ENCODE measurements at regions not wholly inside any gene's neighbourhood (a gene's known extent, or its start where the extent isn't known, plus 50 kb on each side); places are given as distances from the start of the nearest gene placed in this dataset.

GRCh38 chr1:244350027-244350426 lies 101.7 kb downstream of the ADSS2 start:
- TF ChIP-seq, protein P1, sequence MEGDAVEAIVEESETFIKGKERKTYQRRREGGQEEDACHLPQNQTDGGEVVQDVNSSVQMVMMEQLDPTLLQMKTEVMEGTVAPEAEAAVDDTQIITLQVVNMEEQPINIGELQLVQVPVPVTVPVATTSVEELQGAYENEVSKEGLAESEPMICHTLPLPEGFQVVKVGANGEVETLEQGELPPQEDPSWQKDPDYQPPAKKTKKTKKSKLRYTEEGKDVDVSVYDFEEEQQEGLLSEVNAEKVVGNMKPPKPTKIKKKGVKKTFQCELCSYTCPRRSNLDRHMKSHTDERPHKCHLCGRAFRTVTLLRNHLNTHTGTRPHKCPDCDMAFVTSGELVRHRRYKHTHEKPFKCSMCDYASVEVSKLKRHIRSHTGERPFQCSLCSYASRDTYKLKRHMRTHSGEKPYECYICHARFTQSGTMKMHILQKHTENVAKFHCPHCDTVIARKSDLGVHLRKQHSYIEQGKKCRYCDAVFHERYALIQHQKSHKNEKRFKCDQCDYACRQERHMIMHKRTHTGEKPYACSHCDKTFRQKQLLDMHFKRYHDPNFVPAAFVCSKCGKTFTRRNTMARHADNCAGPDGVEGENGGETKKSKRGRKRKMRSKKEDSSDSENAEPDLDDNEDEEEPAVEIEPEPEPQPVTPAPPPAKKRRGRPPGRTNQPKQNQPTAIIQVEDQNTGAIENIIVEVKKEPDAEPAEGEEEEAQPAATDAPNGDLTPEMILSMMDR (IDR thresholded peaks at IDR 0.05) = no peak
- no peak for TF ChIP-seq POLR2A (IDR thresholded peaks at IDR 0.05)

Data from lower leg skin (tissue), 3 donors.